Endothelial cell of umbilical vein (primary cell): ENCODE measurements at regions not wholly inside any gene's neighbourhood (a gene's known extent, or its start where the extent isn't known, plus 50 kb on each side); places are given as distances from the start of the nearest gene placed in this dataset.

Source experiments
- BruUV-seq: library from RNA; stranded (reverse); fragments of 400-500 nt; replicated peaks from 2 replicates; lab custom pipeline; 2021; lab: Mats Ljungman, UMichigan
- CTCF ChIA-PET: fragments of 300-600, 350-600 bp; sonication (Branson Sonifier 250); formaldehyde crosslinking; loops from one replicate; lab custom pipeline; 2021; ENCODE audit warnings: antibody characterized with exemption, inconsistent platforms; lab: Charles Lee
- POLR2A ChIA-PET: fragments of 300-600, 350-600 bp; sonication (Branson Sonifier 250); formaldehyde crosslinking; loops from one replicate; lab custom pipeline; 2021; ENCODE audit warnings: antibody characterized with exemption, inconsistent platforms; lab: Charles Lee
- DNase-seq: peaks from one replicate; pipeline ENCODE4 v3.0.0-alpha.2; 2011; ENCODE audit warnings: low read depth, low spot score
- FAIRE-seq: peaks from 2 replicates; lab custom pipeline; 2011; peaks lifted over from hg19 to GRCh38; lab: Jason Lieb, UNC
- H2AFZ ChIP-seq: 2 replicates; pipeline ENCODE4 v1.6.0; 2012; ENCODE audit warnings: low read depth, low read length, control low read depth, inconsistent platforms
- H3K27ac ChIP-seq: 2 replicates; pipeline ENCODE4 v1.5.1; 2011; ENCODE audit warnings: low read depth, mild to moderate bottlenecking, control low read depth, low read length, moderate library complexity; ENCODE audit not compliant: insufficient read depth
- H3K27me3 ChIP-seq, 2 experiments: 2 replicates each; pipeline versions ENCODE4 v1.6.0 to v1.6.1; 2011; ENCODE audit warnings: low read length in 2 of 2, mixed read lengths in 1 of 2; ENCODE audit not compliant: control insufficient read depth in 2 of 2, insufficient read depth in 2 of 2
- H3K36me3 ChIP-seq, 2 experiments: 2 replicates in 1 of 2; 3 replicates in 1 of 2; pipeline ENCODE4 v1.5.1; 2011; ENCODE audit warnings: low read length in 2 of 2, mild to moderate bottlenecking in 1 of 2, moderate library complexity in 1 of 2; ENCODE audit not compliant: control insufficient read depth in 2 of 2, insufficient read depth in 2 of 2; ENCODE audit errors: extremely low read depth in 1 of 2
- H3K4me1 ChIP-seq: 3 replicates; pipeline ENCODE4 v1.5.1; 2011; ENCODE audit warnings: mild to moderate bottlenecking, low read length; ENCODE audit not compliant: control insufficient read depth, insufficient read depth; ENCODE audit errors: extremely low read depth
- H3K4me2 ChIP-seq: 2 replicates; pipeline ENCODE4 v1.6.1; 2011; ENCODE audit warnings: low read length, control low read depth, mixed read lengths; ENCODE audit not compliant: insufficient read depth
- H3K4me3 ChIP-seq, 3 experiments: fragments of 200-600 bp in 1 of 3; sonication (generic), shearing (Covaris generic) in 1 of 3; replicated peaks in 1 of 3; 2 replicates each; pipeline ENCODE4 v1.5.1; 2011 to 2016; ENCODE audit warnings: control low read depth in 3 of 3, low read length in 3 of 3, mild to moderate bottlenecking in 2 of 3, inconsistent platforms in 1 of 3, low read depth in 1 of 3, moderate library complexity in 1 of 3; ENCODE audit not compliant: insufficient read depth in 1 of 3
- H3K79me2 ChIP-seq: 2 replicates; pipeline ENCODE4 v1.6.0; 2012; ENCODE audit warnings: low read length, inconsistent platforms; ENCODE audit not compliant: control insufficient read depth, insufficient read depth
- H3K9ac ChIP-seq: replicated peaks from 2 replicates; pipeline ENCODE3; 2011; ENCODE audit warnings: low read length, control low read depth; ENCODE audit not compliant: insufficient read depth; ENCODE audit errors: extremely low read depth
- H3K9me1 ChIP-seq: replicated peaks from 3 replicates; pipeline ENCODE4 v1.6.0; 2011; ENCODE audit warnings: mild to moderate bottlenecking, low read length; ENCODE audit not compliant: control insufficient read depth, insufficient read depth; ENCODE audit errors: extremely low read depth
- H3K9me3 ChIP-seq: replicated peaks from 2 replicates; pipeline ENCODE4 v1.5.1; 2012; ENCODE audit warnings: low read length, inconsistent platforms; ENCODE audit not compliant: control insufficient read depth, insufficient read depth
- H4K20me1 ChIP-seq: replicated peaks from 2 replicates; pipeline ENCODE3; 2011; ENCODE audit warnings: mild to moderate bottlenecking, low read length; ENCODE audit not compliant: control insufficient read depth, insufficient read depth; ENCODE audit errors: extremely low read depth
- EZH2 ChIP-seq: IDR thresholded peaks from 2 replicates; pipeline ENCODE4 v1.6.1; 2012; ENCODE audit warnings: borderline replicate concordance, low read depth, mild to moderate bottlenecking, moderate library complexity, low read length, inconsistent platforms; ENCODE audit not compliant: severe bottlenecking
- FOS ChIP-seq: IDR thresholded peaks from 2 replicates; pipeline ENCODE4 v1.6.1; 2011; ENCODE audit warnings: mild to moderate bottlenecking, low read length, moderate library complexity, borderline replicate concordance; ENCODE audit not compliant: insufficient read depth
- GATA2 ChIP-seq: IDR thresholded peaks from 2 replicates; pipeline ENCODE4 v1.7.0; 2011; ENCODE audit warnings: low read depth, mild to moderate bottlenecking, moderate library complexity, mixed read lengths, low read length; ENCODE audit not compliant: insufficient read length, insufficient read depth
- JUN ChIP-seq: IDR thresholded peaks from 2 replicates; pipeline ENCODE4 v1.6.1; 2011; ENCODE audit warnings: borderline replicate concordance, low read depth; ENCODE audit not compliant: insufficient read length, insufficient read depth
- POLR2A ChIP-seq: IDR thresholded peaks from 2 replicates; pipeline ENCODE4 v1.6.1; 2012; ENCODE audit warnings: low read depth, mild to moderate bottlenecking, control low read depth, low read length
- dilution Hi-C: fragments of 300-500 bp; cut with MboI; formaldehyde crosslinking; loops from one replicate; pipeline ENCODE4 v1.15.0; 2019; ENCODE audit warnings: low sequenced_read_pairs; ENCODE audit not compliant: extremely low pct_ligation_motif_present
- intact Hi-C: fragments of 100-400 bp; cut with micrococcal nuclease; formaldehyde crosslinking; loops from one replicate; pipeline ENCODE4 v1.10.0; 2022
- TF ChIP-seq, protein P1 (sequence below): IDR thresholded peaks from 2 replicates; pipeline ENCODE4 v1.6.1; 2011; ENCODE audit not compliant: insufficient read depth, insufficient read length
- TF ChIP-seq, protein P2 (sequence below), 2 donors: IDR thresholded peaks; 1 replicate in 1 of 2; 2 replicates in 1 of 2; pipeline ENCODE4 v1.5.1; 2011; ENCODE audit warnings: low read length in 2 of 2, mild to moderate bottlenecking in 2 of 2, moderate library complexity in 2 of 2, control low read depth in 1 of 2, inconsistent platforms in 1 of 2, low read depth in 1 of 2; ENCODE audit not compliant: insufficient read depth in 1 of 2; ENCODE audit errors: extremely low read depth in 1 of 2

DNA sequence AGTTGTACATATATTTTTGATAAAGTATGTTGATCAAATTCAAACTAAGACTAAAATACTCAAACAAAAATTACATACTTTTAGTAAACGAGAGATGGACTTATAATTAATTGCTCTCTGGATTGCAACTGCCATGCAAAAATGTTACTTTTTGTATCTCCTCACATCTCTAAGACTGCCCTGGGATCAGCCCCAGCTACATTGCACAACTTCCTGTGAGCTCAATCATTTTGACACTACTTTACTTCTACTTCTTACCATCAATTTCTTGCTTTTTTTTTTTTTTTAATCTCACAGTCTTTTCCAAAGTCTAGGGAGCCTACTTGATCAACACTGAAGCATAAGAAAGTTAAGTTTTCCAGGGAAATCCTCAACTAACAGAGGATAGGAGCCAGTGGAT lies 506.0 kb upstream of the CDH10 start:
- H3K4me1 ChIP-seq: no peaks in the 10 kb centered on the region
- intact Hi-C loops: no loop called here
- H3K27ac ChIP-seq: no peak overlapping the region
- peaks cover 6% of the 10 kb centered on the region for H3K9me3 ChIP-seq
- H3K9ac ChIP-seq: no peak overlapping the region
- TF ChIP-seq, protein P1, sequence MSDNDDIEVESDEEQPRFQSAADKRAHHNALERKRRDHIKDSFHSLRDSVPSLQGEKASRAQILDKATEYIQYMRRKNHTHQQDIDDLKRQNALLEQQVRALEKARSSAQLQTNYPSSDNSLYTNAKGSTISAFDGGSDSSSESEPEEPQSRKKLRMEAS: no peak
- no peak for TF ChIP-seq JUN
- dilution Hi-C loops: no loop called here
- CTCF ChIA-PET: no interaction called here
- POLR2A ChIA-PET: no interaction called here
- no peaks in the 10 kb centered on the region for H3K79me2 ChIP-seq
- H3K27me3 ChIP-seq: no peaks in the 10 kb centered on the region
- no peak overlapping the region for H3K4me2 ChIP-seq
- FAIRE-seq: no peak
- BruUV-seq: no TSS peak
- H4K20me1 ChIP-seq: no peaks in the 10 kb centered on the region
- H2AFZ ChIP-seq: no peak overlapping the region
- H3K36me3 ChIP-seq: no peaks in the 10 kb centered on the region
- no peak for DNase-seq
- H3K9me1 ChIP-seq: no peaks in the 10 kb centered on the region
- H3K4me3 ChIP-seq: no peak overlapping the region

DNA sequence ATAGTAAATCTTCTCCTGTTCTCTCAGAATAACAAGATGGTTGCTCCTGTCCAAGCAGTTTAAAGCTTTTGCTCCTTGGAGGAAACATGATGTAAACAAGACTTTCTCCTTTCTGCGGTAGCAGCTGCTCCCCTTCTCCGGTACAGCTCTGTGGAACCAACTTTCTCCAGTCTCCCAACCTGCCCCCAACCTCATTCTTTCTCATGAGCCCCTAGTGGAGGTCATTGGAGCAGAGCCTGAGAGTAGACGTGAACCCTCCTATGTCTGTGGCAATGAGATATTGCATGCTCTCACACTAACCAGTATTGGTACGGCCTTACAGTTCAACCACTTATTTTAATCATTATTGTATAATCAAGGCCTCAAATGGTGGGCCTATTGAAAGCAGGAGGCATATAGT lies 483.8 kb upstream of the CDH10 start:
- intact Hi-C loops: no loop called here
- TF ChIP-seq FOS: no peak
- TF ChIP-seq, protein P2, sequence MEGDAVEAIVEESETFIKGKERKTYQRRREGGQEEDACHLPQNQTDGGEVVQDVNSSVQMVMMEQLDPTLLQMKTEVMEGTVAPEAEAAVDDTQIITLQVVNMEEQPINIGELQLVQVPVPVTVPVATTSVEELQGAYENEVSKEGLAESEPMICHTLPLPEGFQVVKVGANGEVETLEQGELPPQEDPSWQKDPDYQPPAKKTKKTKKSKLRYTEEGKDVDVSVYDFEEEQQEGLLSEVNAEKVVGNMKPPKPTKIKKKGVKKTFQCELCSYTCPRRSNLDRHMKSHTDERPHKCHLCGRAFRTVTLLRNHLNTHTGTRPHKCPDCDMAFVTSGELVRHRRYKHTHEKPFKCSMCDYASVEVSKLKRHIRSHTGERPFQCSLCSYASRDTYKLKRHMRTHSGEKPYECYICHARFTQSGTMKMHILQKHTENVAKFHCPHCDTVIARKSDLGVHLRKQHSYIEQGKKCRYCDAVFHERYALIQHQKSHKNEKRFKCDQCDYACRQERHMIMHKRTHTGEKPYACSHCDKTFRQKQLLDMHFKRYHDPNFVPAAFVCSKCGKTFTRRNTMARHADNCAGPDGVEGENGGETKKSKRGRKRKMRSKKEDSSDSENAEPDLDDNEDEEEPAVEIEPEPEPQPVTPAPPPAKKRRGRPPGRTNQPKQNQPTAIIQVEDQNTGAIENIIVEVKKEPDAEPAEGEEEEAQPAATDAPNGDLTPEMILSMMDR (IDR thresholded peaks at IDR 0.05; ENCODE audit: extremely low read depth in 1 of 2, insufficient read depth in 1 of 2, low read depth in 1 of 2, low read length in 2 of 2): no peak
- TF ChIP-seq, protein P1: no peak
- no peak for TF ChIP-seq EZH2
- TF ChIP-seq GATA2: no peak
- no peak for TF ChIP-seq POLR2A
- Histone ChIP-seq H3K4me1 (no peaks in the 10 kb centered on the region), H3K36me3 (no peaks in the 10 kb centered on the region), H3K9me3 (peaks cover 2% of the 10 kb centered on the region), H4K20me1 (no peaks in the 10 kb centered on the region), H3K4me3 (no peak overlapping the region), H3K27ac (no peak overlapping the region), H3K79me2 (no peaks in the 10 kb centered on the region), H3K9ac (no peak overlapping the region), H3K27me3 (no peaks in the 10 kb centered on the region), H3K9me1 (no peaks in the 10 kb centered on the region), H3K4me2 (no peak overlapping the region), H2AFZ (no peak overlapping the region)
- no TSS peak for BruUV-seq
- DNase-seq: no peak
- no peak for FAIRE-seq
- CTCF ChIA-PET: no interaction called here
- dilution Hi-C loops: no loop called here
- POLR2A ChIA-PET: no interaction called here
